CD4-positive, alpha-beta T cell (primary cell): ENCODE measurements at regions not wholly inside any gene's neighbourhood (a gene's known extent, or its start where the extent isn't known, plus 50 kb on each side); places are given as distances from the start of the nearest gene placed in this dataset.

Source experiments
- ATAC-seq: fragments of 200-7000 bp; cut with Tn5 transposase; one replicate; pipeline ENCODE4 v1.10.0; 2022; ENCODE audit warnings: mild to moderate bottlenecking; ENCODE audit not compliant: poor library complexity
- CTCF ChIA-PET: fragments of 350-600 bp; sonication (Branson Sonifier 250); formaldehyde crosslinking; loops from one replicate; lab custom pipeline; 2021; ENCODE audit warnings: antibody characterized with exemption, inconsistent platforms; lab: Charles Lee
- POLR2A ChIA-PET: fragments of 350-600 bp; sonication (Branson Sonifier 250); formaldehyde crosslinking; loops from one replicate; lab custom pipeline; 2021; ENCODE audit warnings: antibody characterized with exemption, inconsistent platforms; lab: Charles Lee
- DNase-seq, 14 experiments: peaks; one replicate each; pipeline ENCODE4 v3.0.0-alpha.2; 2013 to 2020; ENCODE audit warnings: mixed read lengths in 2 of 14
- H3K27ac ChIP-seq, 2 donors: one replicate each; pipeline versions ENCODE4 v1.5.1 to v1.7.0; 2013; ENCODE audit warnings: low read length in 2 of 2, low read depth in 1 of 2, mild to moderate bottlenecking in 1 of 2
- H3K27me3 ChIP-seq, 2 experiments: 1 replicate in 1 of 2; 2 replicates in 1 of 2; pipeline versions ENCODE4 v1.6.1 to v1.7.0; 2013; ENCODE audit warnings: low read length in 2 of 2, control low read depth in 1 of 2, mild to moderate bottlenecking in 1 of 2, moderate library complexity in 1 of 2; ENCODE audit not compliant: insufficient read depth in 2 of 2, control insufficient read depth in 1 of 2
- H3K36me3 ChIP-seq: one replicate; pipeline ENCODE4 v1.6.1; 2013; ENCODE audit warnings: low read length, control low read depth; ENCODE audit not compliant: insufficient read depth
- H3K4me1 ChIP-seq: one replicate; pipeline ENCODE4 v1.6.1; 2013; ENCODE audit warnings: low read length, control low read depth; ENCODE audit not compliant: insufficient read depth
- H3K4me3 ChIP-seq: one replicate; pipeline ENCODE4 v1.5.1; 2013; ENCODE audit warnings: mild to moderate bottlenecking, low read length, moderate library complexity
- H3K9me3 ChIP-seq, 2 experiments: 1 replicate in 1 of 2; 2 replicates in 1 of 2; pipeline versions ENCODE4 v1.6.1 to v1.7.0; 2013; ENCODE audit warnings: low read length in 2 of 2, mild to moderate bottlenecking in 2 of 2, control low read depth in 1 of 2, moderate library complexity in 1 of 2; ENCODE audit not compliant: control insufficient read depth in 1 of 2, insufficient read depth in 1 of 2
- H3K27ac Mint-ChIP-seq: one replicate; pipeline ENCODE4 v1.8.0; 2020; ENCODE audit warnings: mixed read lengths
- H3K27me3 Mint-ChIP-seq: one replicate; pipeline ENCODE4 v1.8.0; 2021; ENCODE audit warnings: mixed read lengths
- H3K36me3 Mint-ChIP-seq: one replicate; pipeline ENCODE4 v1.8.0; 2021; ENCODE audit warnings: low read depth, mixed read lengths
- H3K4me1 Mint-ChIP-seq: one replicate; pipeline ENCODE4 v1.8.0; 2021; ENCODE audit warnings: low read depth, mixed read lengths
- H3K4me3 Mint-ChIP-seq: one replicate; pipeline ENCODE4 v1.8.0; 2020; ENCODE audit warnings: mild to moderate bottlenecking, mixed read lengths
- H3K9me3 Mint-ChIP-seq: one replicate; pipeline ENCODE4 v1.8.0; 2020; ENCODE audit warnings: mixed read lengths
- CTCF ChIP-seq: fragments of 200-600 bp; IDR thresholded peaks from one replicate; pipeline ENCODE4 v1.8.0; 2022; ENCODE audit warnings: antibody characterized with exemption, mild to moderate bottlenecking
- intact Hi-C, 2 experiments: fragments of 100-400 bp; cut with DNase I in 1 of 2; cut with micrococcal nuclease in 1 of 2; formaldehyde crosslinking; loops; one replicate each; pipeline versions ENCODE4 v1.15.1 to v1.9.0; 2023 to 2025; cut with DNase I, micrococcal nuclease

GRCh38 chr13:82803341-82803740 lies 1078.9 kb downstream of the SLITRK1 start:
- no peak for DNase-seq
- Mint-ChIP-seq H3K4me3 (no peak overlapping the region), H3K9me3 (no peaks in the 10 kb centered on the region), H3K27ac (no peak overlapping the region), H3K27me3 (no peaks in the 10 kb centered on the region), H3K4me1 (no peaks in the 10 kb centered on the region), H3K36me3 (no peaks in the 10 kb centered on the region)
- no peak for TF ChIP-seq CTCF
- ATAC-seq = no peak
- Histone ChIP-seq H3K27me3 (no peaks in the 10 kb centered on the region), H3K36me3 (no peaks in the 10 kb centered on the region), H3K4me3 (no peak overlapping the region), H3K9me3 (peaks cover 0 to 8% of the 10 kb centered on the region in 2 experiments), H3K27ac (no peak overlapping the region), H3K4me1 (no peaks in the 10 kb centered on the region)
- CTCF ChIA-PET = no interaction called here
- POLR2A ChIA-PET = no interaction called here
- intact Hi-C loops = no loop called here

GRCh38 chr13:82802528-82802927 lies 1079.7 kb downstream of the SLITRK1 start:
- Histone ChIP-seq H3K4me1 (no peaks in the 10 kb centered on the region), H3K4me3 (no peak overlapping the region), H3K9me3 (peaks cover 0 to 8% of the 10 kb centered on the region in 2 experiments), H3K27ac (no peak overlapping the region), H3K36me3 (no peaks in the 10 kb centered on the region), H3K27me3 (no peaks in the 10 kb centered on the region)
- Mint-ChIP-seq H3K36me3 (no peaks in the 10 kb centered on the region), H3K9me3 (no peaks in the 10 kb centered on the region), H3K27ac (no peak overlapping the region), H3K4me3 (no peak overlapping the region), H3K27me3 (no peaks in the 10 kb centered on the region), H3K4me1 (no peaks in the 10 kb centered on the region)
- CTCF ChIA-PET = no interaction called here
- intact Hi-C loops = no loop called here
- POLR2A ChIA-PET = no interaction called here
- ATAC-seq (no peak), DNase-seq (no peak)
- TF ChIP-seq CTCF = no peak

- H3K4me3 Mint-ChIP-seq = no peak overlapping the region
- no peaks in the 10 kb centered on the region for H3K4me1 Mint-ChIP-seq
- Histone ChIP-seq H3K36me3 (no peaks in the 10 kb centered on the region), H3K27me3 (no peaks in the 10 kb centered on the region), H3K27ac (no peak overlapping the region), H3K9me3 (peaks cover 0 to 6% of the 10 kb centered on the region in 2 experiments), H3K4me1 (no peaks in the 10 kb centered on the region), H3K4me3 (no peak overlapping the region)
- no peak for TF ChIP-seq CTCF
- peaks cover 2% of the 10 kb centered on the region for H3K9me3 Mint-ChIP-seq
- no peaks in the 10 kb centered on the region for H3K27me3 Mint-ChIP-seq
- ChIA-PET CTCF (interaction anchor here (1.3 kb wide), 1 partner anchor 9 kb away, joined by 4 read pairs; no protein-coding TSS in a partner anchor), POLR2A (no interaction called here)
- ATAC-seq = no peak
- H3K27ac Mint-ChIP-seq = no peak overlapping the region
- DNase-seq = no peak
- intact Hi-C loops = no loop called here
- H3K36me3 Mint-ChIP-seq = no peaks in the 10 kb centered on the region
Observed at GRCh38 chr13:82800391-82800790, 1081.9 kb downstream of the SLITRK1 start.
